A549 (cell line): ENCODE measurements at regions not wholly inside any gene's neighbourhood (a gene's known extent, or its start where the extent isn't known, plus 50 kb on each side); places are given as distances from the start of the nearest gene placed in this dataset.

Experiments used
- ATAC-seq, 2 experiments: fragments of 200-7000 bp in 1 of 2; fragments of >200 bp in 1 of 2; cut with Nextera tagmentation in 1 of 2; cut with Tn5 transposase in 1 of 2; 3 replicates each; pipeline versions ENCODE4 v1.8.0 to v1.9.1; 2018 to 2020; ENCODE audit warnings: mild to moderate bottlenecking in 1 of 2, moderate library complexity in 1 of 2
- CTCF ChIA-PET: fragments of 300-600 bp; sonication (Branson Sonifier 250); formaldehyde crosslinking; extraction: SDS; loops from one replicate; lab custom pipeline; 2021; ENCODE audit warnings: antibody characterized with exemption, inconsistent platforms; lab: Yijun Ruan, JAX
- POLR2A ChIA-PET: fragments of 350-600 bp; formaldehyde crosslinking; extraction: SDS; loops from one replicate; lab custom pipeline; 2021; ENCODE audit warnings: antibody characterized with exemption, inconsistent platforms; lab: Yijun Ruan, JAX
- DNase-seq, 2 experiments: peaks; one replicate each; pipeline versions ENCODE4 v3.0.0 to v3.0.0-alpha.2; 2011 to 2016; ENCODE audit warnings: low read depth in 1 of 2, low spot score in 1 of 2
- FAIRE-seq: peaks from 2 replicates; lab custom pipeline; 2011; peaks lifted over from hg19 to GRCh38; lab: Jason Lieb, UNC
- H3K27ac ChIP-seq, 2 experiments: fragments of >200 bp; sonication (Bioruptor Twin); formaldehyde crosslinking; 3 replicates each; pipeline ENCODE4 v1.5.1; 2016 to 2017
- H3K4me1 ChIP-seq: fragments of >200 bp; sonication (Bioruptor Twin); formaldehyde crosslinking; 3 replicates; pipeline ENCODE4 v1.6.1; 2016
- H3K4me2 ChIP-seq: fragments of >200 bp; sonication (Bioruptor Twin); formaldehyde crosslinking; 3 replicates; pipeline ENCODE4 v1.6.1; 2016
- H3K4me3 ChIP-seq: fragments of >200 bp; sonication (Bioruptor Twin); formaldehyde crosslinking; 3 replicates; pipeline ENCODE4 v1.5.1; 2016
- H3K9me3 ChIP-seq: fragments of >200 bp; sonication (Bioruptor Twin); formaldehyde crosslinking; 3 replicates; pipeline ENCODE4 v1.6.1; 2016
- CBX8 ChIP-seq: fragments of 200-600 bp; sonication (generic); IDR thresholded peaks from 2 replicates; pipeline ENCODE4 v1.6.1; 2016
- EHMT2 ChIP-seq: fragments of 200-600 bp; sonication (generic); IDR thresholded peaks from 2 replicates; pipeline ENCODE4 v1.6.1; 2016; ENCODE audit warnings: antibody characterized with exemption, low read depth, mild to moderate bottlenecking, moderate library complexity
- ELK1 ChIP-seq: fragments of 150-350 bp; IDR thresholded peaks from 2 replicates; pipeline ENCODE4 v1.6.1; 2014; ENCODE audit warnings: low read depth, mild to moderate bottlenecking, low read length
- FOSB ChIP-seq: fragments of 250-450 bp; sonication (Bioruptor Pico); IDR thresholded peaks from 2 replicates; pipeline ENCODE4 v1.5.0; 2020; ENCODE audit warnings: mild to moderate bottlenecking, moderate library complexity
- FOSL2 ChIP-seq, 2 experiments: fragments of 450-650 bp in 1 of 2; fragments of >200 bp in 1 of 2; sonication (Bioruptor Twin) in 1 of 2; formaldehyde crosslinking; IDR thresholded peaks; 2 replicates each; pipeline versions ENCODE4 v1.5.0 to v1.6.1; 2016 to 2020; ENCODE audit warnings: mild to moderate bottlenecking in 1 of 2, moderate library complexity in 1 of 2
- FOXS1 ChIP-seq: fragments of 250-450 bp; sonication (Bioruptor Pico); IDR thresholded peaks from 2 replicates; pipeline ENCODE4 v1.5.0; 2020; ENCODE audit warnings: mild to moderate bottlenecking, moderate library complexity
- HDAC2 ChIP-seq: fragments of 200-600 bp; sonication (generic); IDR thresholded peaks from 2 replicates; pipeline ENCODE4 v1.6.1; 2016
- HOXA7 ChIP-seq: fragments of 250-450 bp; sonication (Bioruptor Pico); IDR thresholded peaks from 2 replicates; pipeline ENCODE4 v1.5.0; 2020; ENCODE audit warnings: mild to moderate bottlenecking, moderate library complexity
- HOXB13 ChIP-seq: fragments of 250-450 bp; sonication (Bioruptor Pico); IDR thresholded peaks from 2 replicates; pipeline ENCODE4 v1.5.0; 2020; ENCODE audit warnings: low read depth, mild to moderate bottlenecking, moderate library complexity
- HOXB5 ChIP-seq: fragments of 250-450 bp; sonication (Bioruptor Pico); IDR thresholded peaks from 2 replicates; pipeline ENCODE4 v1.5.0; 2020; ENCODE audit warnings: mild to moderate bottlenecking, moderate library complexity
- KDM1A ChIP-seq: fragments of 200-600 bp; sonication (generic); IDR thresholded peaks from 2 replicates; pipeline ENCODE4 v1.6.1; 2016; ENCODE audit warnings: low read depth, mild to moderate bottlenecking
- KDM5A ChIP-seq: fragments of 200-600 bp; sonication (generic); IDR thresholded peaks from 2 replicates; pipeline ENCODE4 v1.6.1; 2016; ENCODE audit warnings: antibody characterized with exemption, mild to moderate bottlenecking
- MAZ ChIP-seq: fragments of 150-350 bp; IDR thresholded peaks from 2 replicates; pipeline ENCODE4 v1.6.1; 2014; ENCODE audit warnings: antibody characterized with exemption, low read depth, low read length, borderline replicate concordance
- MYC ChIP-seq: IDR thresholded peaks from 2 replicates; pipeline ENCODE4 v1.6.1; 2012; ENCODE audit warnings: mild to moderate bottlenecking, inconsistent platforms, low read length, improper control_type of control experiment, borderline replicate concordance
- NR3C1 ChIP-seq: fragments of >200 bp; sonication (Bioruptor Twin); formaldehyde crosslinking; IDR thresholded peaks from 3 replicates; pipeline ENCODE4 v1.6.1; 2017
- PHF8 ChIP-seq: fragments of 200-600 bp; sonication (generic); IDR thresholded peaks from 2 replicates; pipeline ENCODE4 v1.6.1; 2016; ENCODE audit warnings: low read depth, mild to moderate bottlenecking, antibody characterized with exemption, moderate library complexity, borderline replicate concordance
- POLR2AphosphoS2 ChIP-seq: conservative IDR thresholded peaks from 2 replicates; pipeline ENCODE4 v1.6.1; 2012; ENCODE audit warnings: low read length, improper control_type of control experiment, inconsistent platforms
- RAD21 ChIP-seq, 2 experiments: fragments of >200 bp in 1 of 2; sonication (Bioruptor Twin) in 1 of 2; formaldehyde crosslinking in 1 of 2; IDR thresholded peaks in 1 of 2; conservative IDR thresholded peaks in 1 of 2; 2 replicates in 1 of 2; 3 replicates in 1 of 2; pipeline ENCODE4 v1.6.1; 2012 to 2018; ENCODE audit warnings: inconsistent platforms in 1 of 2
- SREBF2 ChIP-seq: fragments of 450-650 bp; IDR thresholded peaks from 2 replicates; pipeline ENCODE4 v1.6.1; 2014; ENCODE audit warnings: mild to moderate bottlenecking, moderate library complexity
- ZC3H11A ChIP-seq: fragments of 450-650 bp; IDR thresholded peaks from 2 replicates; pipeline ENCODE4 v1.6.1; 2014; ENCODE audit warnings: antibody characterized with exemption, mild to moderate bottlenecking
- WGBS: methylation state at CpG from one replicate; pipeline ENCODE4 v1.1.6; 2017; ENCODE audit errors: missing lambda C conversion rate; 5-methylcytosine and 5-hydroxymethylcytosine counted together
- TF ChIP-seq, protein P1 (sequence below): IDR thresholded peaks from 2 replicates; pipeline ENCODE4 v1.6.1; 2012; ENCODE audit warnings: low read depth, borderline replicate concordance

GRCh38 chr15:66649235-66649984 lies 52.6 kb upstream of the SMAD6 start:
- Histone ChIP-seq H3K4me3 (no peak overlapping the region), H3K27ac (peak overlapping the region in 1 of 2 experiments; percentile 61; a peak in 1 of 6 replicates), H3K4me2 (no peak overlapping the region), H3K4me1 (peaks cover 14% of the 10 kb centered on the region), H3K9me3 (no peaks in the 10 kb centered on the region)
- DNase-seq (no peak), FAIRE-seq (no peak), ATAC-seq (no peak)
- CTCF ChIA-PET: interaction anchor here (1.0 to 2.9 kb wide), 6 partner anchors 9 to 202 kb away, joined by 3 to 11 read pairs (median 5); no protein-coding TSS in a partner anchor
- POLR2A ChIA-PET: no interaction called here
- TF ChIP-seq HOXB5: no peak
- TF ChIP-seq MYC: no peak
- no peak for TF ChIP-seq CBX8
- TF ChIP-seq KDM1A: no peak
- 83% methylated on average over 9 of the region's 9 CpGs for WGBS

GRCh38 chr15:66650433-66650832 lies 51.6 kb upstream of the SMAD6 start:
- ChIA-PET POLR2A (no interaction called here), CTCF (interaction anchor here (1.2 to 1.5 kb wide), 3 partner anchors 12 to 201 kb away, joined by 3 to 4 read pairs (median 3); no protein-coding TSS in a partner anchor)
- no peak for FAIRE-seq
- H3K4me1 ChIP-seq: peaks cover 14% of the 10 kb centered on the region
- 60% methylated on average over 5 of the region's 5 CpGs for WGBS
- no peak overlapping the region for H3K4me3 ChIP-seq
- H3K4me2 ChIP-seq: peak overlapping the region; percentile 49
- peak in 1 of 2 experiments; percentile 63; a peak in 3 of 6 replicates for ATAC-seq
- peak in 1 of 2 experiments; percentile 27 for DNase-seq
- H3K27ac ChIP-seq: peak overlapping the region in 1 of 2 experiments; percentile 61; a peak in 3 of 6 replicates
- H3K9me3 ChIP-seq: no peaks in the 10 kb centered on the region
- TF ChIP-seq NR3C1: no peak
- no peak for TF ChIP-seq ZC3H11A
- no peak for TF ChIP-seq FOSL2 (IDR thresholded peaks at IDR 0.05)
- peak; percentile 35 for TF ChIP-seq FOSL2 (CRISPR knock-in tag; IDR thresholded peaks at IDR 0.05)
- no peak for TF ChIP-seq EHMT2

DNA sequence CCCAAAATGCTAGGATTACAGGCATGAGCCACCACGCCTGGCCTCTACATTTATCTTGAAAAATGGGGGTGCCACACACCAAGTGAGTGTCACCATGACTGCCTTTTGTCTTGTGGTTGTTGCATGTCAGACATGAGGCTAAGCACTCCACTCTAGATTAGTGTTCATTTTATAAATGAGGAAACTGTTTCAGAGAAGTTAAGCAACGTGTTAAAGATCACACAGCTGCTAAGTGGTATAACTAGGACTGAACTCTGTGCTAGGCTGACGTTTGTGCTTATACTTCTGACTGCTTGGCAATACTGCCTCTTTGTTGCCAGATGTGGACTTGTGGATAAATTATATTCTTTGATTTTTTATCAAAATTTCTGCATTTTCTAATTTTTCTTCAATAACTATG lies 50.8 kb upstream of the SMAD6 start:
- peaks cover 14% of the 10 kb centered on the region for H3K4me1 ChIP-seq
- ChIA-PET POLR2A (no interaction called here), CTCF (interaction anchor here (1.2 to 1.5 kb wide), 5 partner anchors 13 to 200 kb away, joined by 3 to 6 read pairs (median 3); no protein-coding TSS in a partner anchor)
- no peak overlapping the region for H3K4me3 ChIP-seq
- DNase-seq: no peak
- peak overlapping the region in 1 of 2 experiments; percentile 61; a peak in 1 of 6 replicates for H3K27ac ChIP-seq
- no peak for ATAC-seq
- peak overlapping the region; percentile 49; the same call in 1 of the 3 replicates for H3K4me2 ChIP-seq
- no peak for FAIRE-seq
- TF ChIP-seq HOXB13: no peak
- no peak for TF ChIP-seq RAD21 (conservative IDR thresholded peaks at IDR 0.05 in 1 of 2, IDR thresholded peaks at IDR 0.05 in 1 of 2)
- no peak for TF ChIP-seq FOSB (CRISPR knock-in tag)
- no peak for TF ChIP-seq PHF8
- TF ChIP-seq SREBF2: no peak
- TF ChIP-seq ZC3H11A: no peak
- TF ChIP-seq HOXA7: no peak
- no peak for TF ChIP-seq ELK1
- TF ChIP-seq KDM5A: no peak
- no peak for TF ChIP-seq POLR2AphosphoS2
- TF ChIP-seq MAZ: no peak
- TF ChIP-seq, protein P1, sequence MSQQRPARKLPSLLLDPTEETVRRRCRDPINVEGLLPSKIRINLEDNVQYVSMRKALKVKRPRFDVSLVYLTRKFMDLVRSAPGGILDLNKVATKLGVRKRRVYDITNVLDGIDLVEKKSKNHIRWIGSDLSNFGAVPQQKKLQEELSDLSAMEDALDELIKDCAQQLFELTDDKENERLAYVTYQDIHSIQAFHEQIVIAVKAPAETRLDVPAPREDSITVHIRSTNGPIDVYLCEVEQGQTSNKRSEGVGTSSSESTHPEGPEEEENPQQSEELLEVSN: no peak
- no peak for TF ChIP-seq FOXS1 (CRISPR knock-in tag)
- TF ChIP-seq HDAC2: no peak
- no peaks in the 10 kb centered on the region for H3K9me3 ChIP-seq
- 90% methylated on average over 3 of the region's 3 CpGs for WGBS
